ENCODE measurements at regions not wholly inside any gene's neighbourhood (a gene's known extent, or its start where the extent isn't known, plus 50 kb on each side); places are given as distances from the start of the nearest gene placed in this dataset.
A peak's percentile ranks its signal among the peaks of the same experiment; 100 is the strongest.
"Not testable (repeated sequence)": the region's sequence is repeated elsewhere in the genome, so short reads cannot be mapped to it uniquely, and the experiment has no call there.

GRCh38 chr9:95718263-95718662, 157.2 kb upstream of the ERCC6L2 start:
- no peak overlapping the region for H3K4me3 ChIP-seq (ENCODE audit: low read depth, low read length)
- H3K4me3 Mint-ChIP-seq: no peak overlapping the region
- H3K4me1 ChIP-seq (ENCODE audit: control insufficient read depth, insufficient read depth, low read length, poor library complexity, severe bottlenecking): no peaks in the 10 kb centered on the region
- H3K27ac Mint-ChIP-seq: no peak overlapping the region
- peaks cover 1 to 20% (median 8%) of the 10 kb centered on the region in 7 donors for H3K9me3 Mint-ChIP-seq
- no peaks in the 10 kb centered on the region for H3K36me3 Mint-ChIP-seq
- H3K27ac ChIP-seq (ENCODE audit: insufficient read depth, low read length, poor library complexity, severe bottlenecking): no peak overlapping the region
- DNase-seq (no peak), ATAC-seq (ENCODE audit: low read depth in 2 of 2) (no peak)
- H3K36me3 ChIP-seq (ENCODE audit: control insufficient read depth, insufficient read depth, low read length): no peaks in the 10 kb centered on the region
- no peaks in the 10 kb centered on the region for H3K27me3 ChIP-seq (ENCODE audit: control insufficient read depth, insufficient read depth, low read length)
- H3K27me3 Mint-ChIP-seq: peaks cover 5% of the 10 kb centered on the region
- peaks cover 5% of the 10 kb centered on the region in 2 experiments for H3K9me3 ChIP-seq (ENCODE audit: control insufficient read depth in 2 of 2, low read length in 2 of 2)
- H3K4me1 Mint-ChIP-seq: peaks cover 0 to 11% (median 4%) of the 10 kb centered on the region in 4 donors

- no peak overlapping the region for H3K27ac Mint-ChIP-seq
- peak overlapping the region in 1 of 4 donors; percentile 38 for H3K4me3 Mint-ChIP-seq
- Histone ChIP-seq H3K9me3 (ENCODE audit: control insufficient read depth in 2 of 2, low read length in 2 of 2) (peaks cover 5% of the 10 kb centered on the region in 2 experiments), H3K36me3 (ENCODE audit: control insufficient read depth, insufficient read depth, low read length) (no peaks in the 10 kb centered on the region), H3K27ac (ENCODE audit: insufficient read depth, low read length, poor library complexity, severe bottlenecking) (no peak overlapping the region), H3K4me3 (ENCODE audit: low read depth, low read length) (no peak overlapping the region), H3K27me3 (ENCODE audit: control insufficient read depth, insufficient read depth, low read length) (no peaks in the 10 kb centered on the region), H3K4me1 (ENCODE audit: control insufficient read depth, insufficient read depth, low read length, poor library complexity, severe bottlenecking) (no peaks in the 10 kb centered on the region)
- peaks cover 1 to 13% (median 6%) of the 10 kb centered on the region in 7 donors for H3K9me3 Mint-ChIP-seq
- DNase-seq (no peak), ATAC-seq (ENCODE audit: low read depth in 2 of 2) (no peak)
- H3K36me3 Mint-ChIP-seq: no peaks in the 10 kb centered on the region
- no peaks in the 10 kb centered on the region for H3K4me1 Mint-ChIP-seq
- no peaks in the 10 kb centered on the region for H3K27me3 Mint-ChIP-seq
These were observed 159.5 kb upstream of the ERCC6L2 start for GRCh38 chr9:95715868-95716435.

GRCh38 chr9:95710446-95710845, 165.0 kb upstream of the ERCC6L2 start:
- ATAC-seq (ENCODE audit: low read depth in 2 of 2) (no peak), DNase-seq (no peak)
- H3K4me1 ChIP-seq (ENCODE audit: control insufficient read depth, insufficient read depth, low read length, poor library complexity, severe bottlenecking): no peaks in the 10 kb centered on the region
- no peaks in the 10 kb centered on the region for H3K27me3 ChIP-seq (ENCODE audit: control insufficient read depth, insufficient read depth, low read length)
- peaks cover 0 to 8% (median 2%) of the 10 kb centered on the region in 7 donors for H3K9me3 Mint-ChIP-seq
- H3K27ac ChIP-seq (ENCODE audit: insufficient read depth, low read length, poor library complexity, severe bottlenecking): no peak overlapping the region
- H3K4me3 ChIP-seq (ENCODE audit: low read depth, low read length): no peak overlapping the region
- no peaks in the 10 kb centered on the region for H3K36me3 Mint-ChIP-seq
- peaks cover 2 to 4% of the 10 kb centered on the region in 2 experiments for H3K9me3 ChIP-seq (ENCODE audit: control insufficient read depth in 2 of 2, low read length in 2 of 2)
- no peaks in the 10 kb centered on the region for H3K36me3 ChIP-seq (ENCODE audit: control insufficient read depth, insufficient read depth, low read length)
- no peaks in the 10 kb centered on the region for H3K4me1 Mint-ChIP-seq
- H3K4me3 Mint-ChIP-seq: no peak overlapping the region
- no peaks in the 10 kb centered on the region for H3K27me3 Mint-ChIP-seq
- peak overlapping the region in 1 of 3 donors; percentile 10 for H3K27ac Mint-ChIP-seq

GRCh38 chr9:95696701-95697100, 178.8 kb upstream of the ERCC6L2 start:
- ATAC-seq (ENCODE audit: low read depth in 2 of 2): no peak

GRCh38 chr9:95691435-95691834, 174.7 kb upstream of the PTCH1 start:
- H3K4me1 Mint-ChIP-seq: no peaks in the 10 kb centered on the region
- no peak for DNase-seq
- no peak overlapping the region for H3K4me3 ChIP-seq (ENCODE audit: low read depth, low read length)
- no peaks in the 10 kb centered on the region for H3K36me3 ChIP-seq (ENCODE audit: control insufficient read depth, insufficient read depth, low read length)
- H3K27ac ChIP-seq (ENCODE audit: insufficient read depth, low read length, poor library complexity, severe bottlenecking): no peak overlapping the region
- H3K36me3 Mint-ChIP-seq: no peaks in the 10 kb centered on the region
- H3K27me3 Mint-ChIP-seq: no peaks in the 10 kb centered on the region
- no peaks in the 10 kb centered on the region for H3K4me1 ChIP-seq (ENCODE audit: control insufficient read depth, insufficient read depth, low read length, poor library complexity, severe bottlenecking)
- H3K27me3 ChIP-seq (ENCODE audit: control insufficient read depth, insufficient read depth, low read length): no peaks in the 10 kb centered on the region
- no peak overlapping the region for H3K27ac Mint-ChIP-seq
- no peak for ATAC-seq (ENCODE audit: low read depth in 2 of 2)
- no peaks in the 10 kb centered on the region for H3K9me3 ChIP-seq (ENCODE audit: control insufficient read depth in 2 of 2, low read length in 2 of 2)
- H3K4me3 Mint-ChIP-seq: no peak overlapping the region
- H3K9me3 Mint-ChIP-seq: peaks cover 0 to 7% (median 4%) of the 10 kb centered on the region in 7 donors

More at GRCh38 chr9:95696701-95697100, 178.8 kb upstream of the ERCC6L2 start:
- Mint-ChIP-seq H3K4me1 (no peaks in the 10 kb centered on the region), H3K9me3 (peaks cover 0 to 7% (median 4%) of the 10 kb centered on the region in 7 donors), H3K36me3 (no peaks in the 10 kb centered on the region), H3K4me3 (no peak overlapping the region), H3K27ac (no peak overlapping the region), H3K27me3 (no peaks in the 10 kb centered on the region)
- H3K27me3 ChIP-seq (ENCODE audit: control insufficient read depth, insufficient read depth, low read length): no peaks in the 10 kb centered on the region
- H3K9me3 ChIP-seq (ENCODE audit: control insufficient read depth in 2 of 2, low read length in 2 of 2): no peaks in the 10 kb centered on the region
- no peak overlapping the region for H3K27ac ChIP-seq (ENCODE audit: insufficient read depth, low read length, poor library complexity, severe bottlenecking)
- no peak overlapping the region for H3K4me3 ChIP-seq (ENCODE audit: low read depth, low read length)
- no peak for DNase-seq
- H3K36me3 ChIP-seq (ENCODE audit: control insufficient read depth, insufficient read depth, low read length): no peaks in the 10 kb centered on the region
- no peaks in the 10 kb centered on the region for H3K4me1 ChIP-seq (ENCODE audit: control insufficient read depth, insufficient read depth, low read length, poor library complexity, severe bottlenecking)

GRCh38 chr9:95689669-95690068, 172.9 kb upstream of the PTCH1 start:
- H3K4me1 Mint-ChIP-seq: no peaks in the 10 kb centered on the region

GRCh38 chr9:95684516-95684915, 167.7 kb upstream of the PTCH1 start:
- H3K27me3 Mint-ChIP-seq: peaks cover 4% of the 10 kb centered on the region
- H3K36me3 Mint-ChIP-seq: no peaks in the 10 kb centered on the region
- Histone ChIP-seq H3K4me3 (ENCODE audit: low read depth, low read length) (no peak overlapping the region), H3K9me3 (ENCODE audit: control insufficient read depth in 2 of 2, low read length in 2 of 2) (no peaks in the 10 kb centered on the region), H3K27me3 (ENCODE audit: control insufficient read depth, insufficient read depth, low read length) (peaks cover 2% of the 10 kb centered on the region), H3K27ac (ENCODE audit: insufficient read depth, low read length, poor library complexity, severe bottlenecking) (no peak overlapping the region), H3K36me3 (ENCODE audit: control insufficient read depth, insufficient read depth, low read length) (no peaks in the 10 kb centered on the region), H3K4me1 (ENCODE audit: control insufficient read depth, insufficient read depth, low read length, poor library complexity, severe bottlenecking) (no peaks in the 10 kb centered on the region)
- H3K4me3 Mint-ChIP-seq: no peak overlapping the region
- H3K9me3 Mint-ChIP-seq: no peaks in the 10 kb centered on the region
- DNase-seq (no peak), ATAC-seq (ENCODE audit: low read depth in 2 of 2) (no peak)
- H3K4me1 Mint-ChIP-seq: peaks cover 0 to 12% (median 4%) of the 10 kb centered on the region in 4 donors
- no peak overlapping the region for H3K27ac Mint-ChIP-seq

More at GRCh38 chr9:95689669-95690068, 172.9 kb upstream of the PTCH1 start:
- Mint-ChIP-seq H3K27me3 (peaks cover 4% of the 10 kb centered on the region), H3K36me3 (no peaks in the 10 kb centered on the region), H3K4me3 (no peak overlapping the region), H3K9me3 (peaks cover 0 to 4% (median 0%) of the 10 kb centered on the region in 7 donors), H3K27ac (no peak overlapping the region)
- Histone ChIP-seq H3K36me3 (ENCODE audit: control insufficient read depth, insufficient read depth, low read length) (no peaks in the 10 kb centered on the region), H3K27ac (ENCODE audit: insufficient read depth, low read length, poor library complexity, severe bottlenecking) (no peak overlapping the region), H3K27me3 (ENCODE audit: control insufficient read depth, insufficient read depth, low read length) (peaks cover under 1% of the 10 kb centered on the region), H3K4me1 (ENCODE audit: control insufficient read depth, insufficient read depth, low read length, poor library complexity, severe bottlenecking) (no peaks in the 10 kb centered on the region), H3K4me3 (ENCODE audit: low read depth, low read length) (no peak overlapping the region), H3K9me3 (ENCODE audit: control insufficient read depth in 2 of 2, low read length in 2 of 2) (no peaks in the 10 kb centered on the region)
- DNase-seq: no peak
- ATAC-seq (ENCODE audit: low read depth in 2 of 2): no peak

- not testable (repeated sequence) for DNase-seq; H3K9me3 Mint-ChIP-seq; H3K36me3 ChIP-seq (ENCODE audit: control insufficient read depth, insufficient read depth, low read length); ATAC-seq (ENCODE audit: low read depth in 2 of 2); H3K9me3 ChIP-seq (ENCODE audit: control insufficient read depth in 2 of 2, low read length in 2 of 2); H3K27me3 Mint-ChIP-seq; H3K4me1 ChIP-seq (ENCODE audit: control insufficient read depth, insufficient read depth, low read length, poor library complexity, severe bottlenecking); H3K27ac Mint-ChIP-seq; H3K4me3 ChIP-seq (ENCODE audit: low read depth, low read length); H3K27me3 ChIP-seq (ENCODE audit: control insufficient read depth, insufficient read depth, low read length); H3K36me3 Mint-ChIP-seq; H3K4me3 Mint-ChIP-seq; H3K27ac ChIP-seq (ENCODE audit: insufficient read depth, low read length, poor library complexity, severe bottlenecking)
- peaks cover 0 to 14% (median 4%) of the 10 kb centered on the region in 4 donors for H3K4me1 Mint-ChIP-seq
These were observed 163.5 kb upstream of the PTCH1 start for GRCh38 chr9:95680306-95680705.
